ENCODE measurements at regions not wholly inside any gene's neighbourhood (a gene's known extent, or its start where the extent isn't known, plus 50 kb on each side); places are given as distances from the start of the nearest gene placed in this dataset.

- FAIRE-seq, result no peak
- 73 to 82% (median 76%) methylated on average over 3 of the region's 3 CpGs for WGBS, 3 donors
Observed at GRCh38 chr17:54793271-54793670, 107.4 kb upstream of the TOM1L1 start.

GRCh38 chr17:54795046-54795445, 105.6 kb upstream of the TOM1L1 start:
- no peaks in the 10 kb centered on the region for H3K36me3 ChIP-seq (ENCODE audit: control insufficient read depth in 3 of 3, insufficient read depth in 2 of 3, low read depth in 1 of 3, low read length in 3 of 3)
- no peak for FAIRE-seq
- H3K27ac ChIP-seq (ENCODE audit: low read depth in 1 of 3, low read length in 2 of 3), result no peak overlapping the region

More at GRCh38 chr17:54793271-54793670, 107.4 kb upstream of the TOM1L1 start:
- no peaks in the 10 kb centered on the region for H3K36me3 ChIP-seq (ENCODE audit: control insufficient read depth in 3 of 3, insufficient read depth in 2 of 3, low read depth in 1 of 3, low read length in 3 of 3)
- no peaks in the 10 kb centered on the region for H3K4me1 ChIP-seq (ENCODE audit: control insufficient read depth in 3 of 3, insufficient read depth in 2 of 3, low read depth in 1 of 3, low read length in 2 of 3)
- H3K9me3 ChIP-seq (ENCODE audit: control insufficient read depth in 2 of 2, insufficient read depth in 1 of 2, low read depth in 1 of 2, low read length in 1 of 2), result peaks cover 0 to 5% of the 10 kb centered on the region in 2 donors
- H3K27me3 ChIP-seq (ENCODE audit: control insufficient read depth in 3 of 3, insufficient read depth in 3 of 3, low read length in 3 of 3), result no peaks in the 10 kb centered on the region
- H3K4me3 ChIP-seq (ENCODE audit: low read depth in 1 of 3, low read length in 3 of 3), result no peak overlapping the region
- DNase-seq, result no peak
- no peak overlapping the region for H3K27ac ChIP-seq (ENCODE audit: low read depth in 1 of 3, low read length in 2 of 3)

GRCh38 chr17:54807331-54807730, 93.3 kb upstream of the TOM1L1 start:
- no peak overlapping the region for H3K4me3 ChIP-seq (ENCODE audit: low read depth in 1 of 3, low read length in 3 of 3)
- FAIRE-seq (no peak), DNase-seq (no peak)
- WGBS, 3 donors, result 86 to 92% (median 89%) methylated on average over 2 of the region's 2 CpGs
- no peaks in the 10 kb centered on the region for H3K36me3 ChIP-seq (ENCODE audit: control insufficient read depth in 3 of 3, insufficient read depth in 2 of 3, low read depth in 1 of 3, low read length in 3 of 3)
- no peaks in the 10 kb centered on the region for H3K9me3 ChIP-seq (ENCODE audit: control insufficient read depth in 2 of 2, insufficient read depth in 1 of 2, low read depth in 1 of 2, low read length in 1 of 2)
- peaks cover 0 to 2% (median 0%) of the 10 kb centered on the region in 3 donors for H3K27me3 ChIP-seq (ENCODE audit: control insufficient read depth in 3 of 3, insufficient read depth in 3 of 3, low read length in 3 of 3)
- no peak overlapping the region for H3K27ac ChIP-seq (ENCODE audit: low read depth in 1 of 3, low read length in 2 of 3)
- no peaks in the 10 kb centered on the region for H3K4me1 ChIP-seq (ENCODE audit: control insufficient read depth in 3 of 3, insufficient read depth in 2 of 3, low read depth in 1 of 3, low read length in 2 of 3)

More at GRCh38 chr17:54795046-54795445, 105.6 kb upstream of the TOM1L1 start:
- Histone ChIP-seq H3K9me3 (ENCODE audit: control insufficient read depth in 2 of 2, insufficient read depth in 1 of 2, low read depth in 1 of 2, low read length in 1 of 2) (peaks cover 0 to 5% of the 10 kb centered on the region in 2 donors), H3K4me1 (ENCODE audit: control insufficient read depth in 3 of 3, insufficient read depth in 2 of 3, low read depth in 1 of 3, low read length in 2 of 3) (no peaks in the 10 kb centered on the region), H3K4me3 (ENCODE audit: low read depth in 1 of 3, low read length in 3 of 3) (no peak overlapping the region), H3K27me3 (ENCODE audit: control insufficient read depth in 3 of 3, insufficient read depth in 3 of 3, low read length in 3 of 3) (no peaks in the 10 kb centered on the region)
- no peak for DNase-seq

GRCh38 chr17:54813896-54814295, 86.8 kb upstream of the TOM1L1 start:
- Histone ChIP-seq H3K27ac (ENCODE audit: low read depth in 1 of 3, low read length in 2 of 3) (no peak overlapping the region), H3K27me3 (ENCODE audit: control insufficient read depth in 3 of 3, insufficient read depth in 3 of 3, low read length in 3 of 3) (no peaks in the 10 kb centered on the region), H3K9me3 (ENCODE audit: control insufficient read depth in 2 of 2, insufficient read depth in 1 of 2, low read depth in 1 of 2, low read length in 1 of 2) (no peaks in the 10 kb centered on the region), H3K4me3 (ENCODE audit: low read depth in 1 of 3, low read length in 3 of 3) (no peak overlapping the region), H3K36me3 (ENCODE audit: control insufficient read depth in 3 of 3, insufficient read depth in 2 of 3, low read depth in 1 of 3, low read length in 3 of 3) (no peaks in the 10 kb centered on the region), H3K4me1 (ENCODE audit: control insufficient read depth in 3 of 3, insufficient read depth in 2 of 3, low read depth in 1 of 3, low read length in 2 of 3) (no peaks in the 10 kb centered on the region)
- FAIRE-seq (no peak), DNase-seq (no peak)
- WGBS, 3 donors, result 71 to 92% (median 85%) methylated on average over 1 of the region's 1 CpG

DNA sequence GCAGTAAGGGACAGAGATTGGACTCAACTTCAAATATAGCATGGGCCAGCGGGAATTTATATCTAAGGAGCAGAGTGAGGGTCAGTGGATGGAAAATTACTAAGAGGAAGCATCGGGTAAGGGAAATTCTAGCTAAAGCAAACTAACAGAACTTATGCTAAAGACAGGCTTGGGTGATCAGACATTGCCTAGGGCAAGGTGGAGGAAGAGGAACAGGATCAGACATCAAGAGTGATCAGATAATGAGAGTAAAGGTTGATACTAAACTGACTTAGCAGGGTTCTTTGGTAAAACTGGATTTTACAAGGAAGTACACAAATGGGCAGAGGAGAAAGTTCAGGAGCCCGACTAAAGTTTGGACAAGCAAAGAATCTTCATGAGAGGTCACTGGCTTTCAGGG, 86.3 kb upstream of the TOM1L1 start:
- FAIRE-seq (no peak), DNase-seq (no peak)
- H3K36me3 ChIP-seq (ENCODE audit: control insufficient read depth in 3 of 3, insufficient read depth in 2 of 3, low read depth in 1 of 3, low read length in 3 of 3), result no peaks in the 10 kb centered on the region
- no peak overlapping the region for H3K4me3 ChIP-seq (ENCODE audit: low read depth in 1 of 3, low read length in 3 of 3)
- H3K27ac ChIP-seq (ENCODE audit: low read depth in 1 of 3, low read length in 2 of 3), result no peak overlapping the region
- 62 to 74% (median 66%) methylated on average over 3 of the region's 3 CpGs for WGBS, 3 donors
- no peaks in the 10 kb centered on the region for H3K9me3 ChIP-seq (ENCODE audit: control insufficient read depth in 2 of 2, insufficient read depth in 1 of 2, low read depth in 1 of 2, low read length in 1 of 2)
- H3K27me3 ChIP-seq (ENCODE audit: control insufficient read depth in 3 of 3, insufficient read depth in 3 of 3, low read length in 3 of 3), result no peaks in the 10 kb centered on the region
- no peaks in the 10 kb centered on the region for H3K4me1 ChIP-seq (ENCODE audit: control insufficient read depth in 3 of 3, insufficient read depth in 2 of 3, low read depth in 1 of 3, low read length in 2 of 3)

DNA sequence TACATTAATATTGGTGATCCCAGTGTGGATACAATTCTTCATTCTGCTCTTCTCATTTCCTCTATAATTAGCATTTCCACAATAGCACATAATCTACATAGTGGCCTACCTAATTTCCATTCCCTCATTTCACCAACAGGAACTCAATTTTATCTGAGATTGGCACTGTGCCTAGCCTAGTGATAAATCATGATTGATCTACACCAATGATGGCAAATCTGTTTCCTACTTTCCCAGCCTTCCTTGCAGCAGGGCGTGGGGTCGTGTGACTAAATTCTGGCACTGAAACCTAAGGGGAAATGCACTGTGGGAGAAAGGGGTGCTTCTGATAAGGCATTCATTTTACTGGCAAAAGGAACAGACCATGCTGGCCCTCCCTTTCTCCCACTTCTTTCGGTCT, 66.6 kb upstream of the TOM1L1 start:
- H3K36me3 ChIP-seq (ENCODE audit: control insufficient read depth in 3 of 3, insufficient read depth in 2 of 3, low read depth in 1 of 3, low read length in 3 of 3), result no peaks in the 10 kb centered on the region
- no peaks in the 10 kb centered on the region for H3K27me3 ChIP-seq (ENCODE audit: control insufficient read depth in 3 of 3, insufficient read depth in 3 of 3, low read length in 3 of 3)
- peaks cover 0 to 14% of the 10 kb centered on the region in 2 donors for H3K9me3 ChIP-seq (ENCODE audit: control insufficient read depth in 2 of 2, insufficient read depth in 1 of 2, low read depth in 1 of 2, low read length in 1 of 2)
- no peak for DNase-seq
- FAIRE-seq, result no peak
- H3K27ac ChIP-seq (ENCODE audit: low read depth in 1 of 3, low read length in 2 of 3), result no peak overlapping the region
- H3K4me1 ChIP-seq (ENCODE audit: control insufficient read depth in 3 of 3, insufficient read depth in 2 of 3, low read depth in 1 of 3, low read length in 2 of 3), result no peaks in the 10 kb centered on the region
- WGBS, 3 donors, result 29 to 51% (median 35%) methylated on average over 3 of the region's 3 CpGs
- H3K4me3 ChIP-seq (ENCODE audit: low read depth in 1 of 3, low read length in 3 of 3), result no peak overlapping the region

GRCh38 chr17:54835015-54835414, 65.6 kb upstream of the TOM1L1 start:
- FAIRE-seq (no peak), DNase-seq (no peak)
- peaks cover 0 to 14% of the 10 kb centered on the region in 2 donors for H3K9me3 ChIP-seq (ENCODE audit: control insufficient read depth in 2 of 2, insufficient read depth in 1 of 2, low read depth in 1 of 2, low read length in 1 of 2)
- no peaks in the 10 kb centered on the region for H3K27me3 ChIP-seq (ENCODE audit: control insufficient read depth in 3 of 3, insufficient read depth in 3 of 3, low read length in 3 of 3)
- H3K4me3 ChIP-seq (ENCODE audit: low read depth in 1 of 3, low read length in 3 of 3), result no peak overlapping the region
- no peak overlapping the region for H3K27ac ChIP-seq (ENCODE audit: low read depth in 1 of 3, low read length in 2 of 3)
- no peaks in the 10 kb centered on the region for H3K36me3 ChIP-seq (ENCODE audit: control insufficient read depth in 3 of 3, insufficient read depth in 2 of 3, low read depth in 1 of 3, low read length in 3 of 3)
- WGBS, 3 donors, result 62 to 82% (median 64%) methylated on average over 2 of the region's 2 CpGs
- H3K4me1 ChIP-seq (ENCODE audit: control insufficient read depth in 3 of 3, insufficient read depth in 2 of 3, low read depth in 1 of 3, low read length in 2 of 3), result no peaks in the 10 kb centered on the region

- 73 to 80% (median 75%) methylated on average over 11 of the region's 11 CpGs for WGBS, 3 donors
- no peak overlapping the region for H3K4me3 ChIP-seq (ENCODE audit: low read depth in 1 of 3, low read length in 3 of 3)
- no peak overlapping the region for H3K27ac ChIP-seq (ENCODE audit: low read depth in 1 of 3, low read length in 2 of 3)
- no peaks in the 10 kb centered on the region for H3K36me3 ChIP-seq (ENCODE audit: control insufficient read depth in 3 of 3, insufficient read depth in 2 of 3, low read depth in 1 of 3, low read length in 3 of 3)
- H3K9me3 ChIP-seq (ENCODE audit: control insufficient read depth in 2 of 2, insufficient read depth in 1 of 2, low read depth in 1 of 2, low read length in 1 of 2), result peaks cover 0 to 14% of the 10 kb centered on the region in 2 donors
- H3K27me3 ChIP-seq (ENCODE audit: control insufficient read depth in 3 of 3, insufficient read depth in 3 of 3, low read length in 3 of 3), result no peaks in the 10 kb centered on the region
- H3K4me1 ChIP-seq (ENCODE audit: control insufficient read depth in 3 of 3, insufficient read depth in 2 of 3, low read depth in 1 of 3, low read length in 2 of 3), result no peaks in the 10 kb centered on the region
- FAIRE-seq (no peak), DNase-seq (no peak)
Observed at GRCh38 chr17:54836723-54837462, 63.8 kb upstream of the TOM1L1 start.

All from small intestine (tissue), 7 donors.